ENCODE measurements at regions not wholly inside any gene's neighbourhood (a gene's known extent, or its start where the extent isn't known, plus 50 kb on each side); places are given as distances from the start of the nearest gene placed in this dataset.

- H3K4me3 ChIP-seq (replicated peaks; ENCODE audit: insufficient read depth, low read length), result no peak overlapping the region
- TF ChIP-seq GABPA (IDR thresholded peaks at IDR 0.05; ENCODE audit: low read depth) (no peak), POLR2AphosphoS5 (IDR thresholded peaks at IDR 0.05; ENCODE audit: low read depth) (no peak), REST (IDR thresholded peaks at IDR 0.05; ENCODE audit: insufficient replicate concordance, low read depth) (no peak), SPI1 (IDR thresholded peaks at IDR 0.05; ENCODE audit: borderline replicate concordance, low read depth) (no peak), CTCF (IDR thresholded peaks at IDR 0.05; ENCODE audit: insufficient read depth, low read length) (no peak)
- no peak overlapping the region for H3K27ac ChIP-seq (replicated peaks)
- H3K27me3 ChIP-seq (ENCODE audit: insufficient read depth, poor library complexity, severe bottlenecking), result no peaks in the 10 kb centered on the region
- DNase-seq (ENCODE audit: low read depth in 1 of 2, low spot score in 1 of 2), result no peak
These were observed 190.8 kb upstream of the GEMIN8 start for GRCh38 chrX:14220386-14220944.

- DNase-seq (ENCODE audit: low read depth in 1 of 2, low spot score in 1 of 2), result no peak
- TF ChIP-seq CTCF (IDR thresholded peaks at IDR 0.05; ENCODE audit: insufficient read depth, low read length) (no peak), POLR2AphosphoS5 (IDR thresholded peaks at IDR 0.05; ENCODE audit: low read depth) (no peak), SPI1 (IDR thresholded peaks at IDR 0.05; ENCODE audit: borderline replicate concordance, low read depth) (no peak)
- Histone ChIP-seq H3K27me3 (ENCODE audit: insufficient read depth, poor library complexity, severe bottlenecking) (no peaks in the 10 kb centered on the region), H3K27ac (replicated peaks) (no peak overlapping the region), H3K4me3 (replicated peaks; ENCODE audit: insufficient read depth, low read length) (no peak overlapping the region)
These were observed 179.3 kb upstream of the GEMIN8 start for GRCh38 chrX:14209034-14209433.

GRCh38 chrX:14194711-14195110 lies 165.0 kb upstream of the GEMIN8 start:
- Histone ChIP-seq H3K27me3 (ENCODE audit: insufficient read depth, poor library complexity, severe bottlenecking) (no peaks in the 10 kb centered on the region), H3K27ac (replicated peaks) (no peak overlapping the region), H3K4me3 (replicated peaks; ENCODE audit: insufficient read depth, low read length) (no peak overlapping the region)
- TF ChIP-seq POLR2AphosphoS5 (IDR thresholded peaks at IDR 0.05; ENCODE audit: low read depth) (no peak), CTCF (IDR thresholded peaks at IDR 0.05; ENCODE audit: insufficient read depth, low read length) (no peak), SPI1 (IDR thresholded peaks at IDR 0.05; ENCODE audit: borderline replicate concordance, low read depth) (no peak), REST (IDR thresholded peaks at IDR 0.05; ENCODE audit: insufficient replicate concordance, low read depth) (no peak), GABPA (IDR thresholded peaks at IDR 0.05; ENCODE audit: low read depth) (no peak)
- DNase-seq (ENCODE audit: low read depth in 1 of 2, low spot score in 1 of 2), result no peak

- TF ChIP-seq REST (IDR thresholded peaks at IDR 0.05; ENCODE audit: insufficient replicate concordance, low read depth), result no peak
- TF ChIP-seq GABPA (IDR thresholded peaks at IDR 0.05; ENCODE audit: low read depth), result no peak
- TF ChIP-seq CTCF (IDR thresholded peaks at IDR 0.05; ENCODE audit: insufficient read depth, low read length), result no peak
- no peak for TF ChIP-seq SPI1 (IDR thresholded peaks at IDR 0.05; ENCODE audit: borderline replicate concordance, low read depth)
- no peak for TF ChIP-seq POLR2AphosphoS5 (IDR thresholded peaks at IDR 0.05; ENCODE audit: low read depth)
- Histone ChIP-seq H3K27me3 (ENCODE audit: insufficient read depth, poor library complexity, severe bottlenecking) (no peaks in the 10 kb centered on the region), H3K4me3 (replicated peaks; ENCODE audit: insufficient read depth, low read length) (no peak overlapping the region), H3K27ac (replicated peaks) (no peak overlapping the region)
- no peak for DNase-seq (ENCODE audit: low read depth in 1 of 2, low spot score in 1 of 2)
These were observed 163.9 kb upstream of the GEMIN8 start for GRCh38 chrX:14193547-14193946.
